HT-29 (cell line): ENCODE measurements at regions not wholly inside any gene's neighbourhood (a gene's known extent, or its start where the extent isn't known, plus 50 kb on each side); places are given as distances from the start of the nearest gene placed in this dataset.

Experiments
- DNase-seq: peaks from one replicate; pipeline ENCODE4 v3.0.0-alpha.2; 2015; ENCODE audit warnings: low spot score

DNA sequence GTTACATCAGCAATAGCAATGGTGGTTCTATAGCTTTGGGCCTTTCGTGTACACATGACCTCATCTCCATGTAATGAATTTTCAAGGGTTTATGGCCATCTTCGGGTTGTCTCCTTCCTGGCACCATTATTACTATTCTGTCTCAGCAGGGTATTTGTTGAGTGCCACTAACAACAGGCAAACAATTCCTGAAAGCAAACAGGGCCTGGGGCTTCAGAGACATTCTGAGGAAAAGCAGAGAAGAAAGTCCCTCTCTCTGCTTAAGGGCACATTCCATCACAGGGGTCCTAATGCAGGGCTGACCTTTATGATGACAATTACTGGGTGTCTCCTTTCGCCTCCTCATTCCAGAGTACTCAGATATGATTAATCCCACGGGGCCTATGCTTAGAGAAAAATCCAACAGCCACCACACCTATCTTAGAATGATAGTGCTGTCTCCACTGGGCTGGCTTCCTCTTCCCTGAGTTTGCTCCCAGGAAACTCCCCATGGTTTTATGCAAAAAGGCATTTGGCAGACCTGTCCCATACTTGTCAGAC is 540.2 kb upstream of the ZNF462 start:
- DNase-seq, result no peak

DNA sequence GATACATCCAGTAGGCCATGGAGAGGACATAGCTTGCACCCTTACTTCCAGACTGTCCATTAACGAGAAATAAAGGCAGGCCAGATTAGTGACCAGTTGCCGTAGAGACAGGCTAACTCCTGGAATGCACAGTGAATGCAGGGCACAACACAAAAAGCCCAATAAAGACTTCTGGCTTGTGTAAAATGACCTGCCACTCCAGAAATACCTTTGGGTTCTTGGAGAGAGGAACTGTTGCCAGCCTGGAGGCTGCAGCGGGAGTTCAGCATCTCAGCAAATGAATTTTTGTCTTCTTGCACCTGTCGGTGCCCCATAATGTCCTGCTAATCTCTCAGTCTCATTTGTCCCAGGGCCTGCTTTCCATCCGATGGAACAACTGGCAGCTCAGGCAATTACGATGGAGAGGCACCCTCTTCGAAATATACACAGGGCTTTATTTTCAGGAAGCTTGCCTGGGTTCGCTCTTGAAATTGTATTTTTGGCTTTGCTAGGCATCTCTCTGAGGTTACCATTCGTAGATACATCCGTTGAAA is 538.8 kb upstream of the ZNF462 start:
- DNase-seq, result no peak

DNA sequence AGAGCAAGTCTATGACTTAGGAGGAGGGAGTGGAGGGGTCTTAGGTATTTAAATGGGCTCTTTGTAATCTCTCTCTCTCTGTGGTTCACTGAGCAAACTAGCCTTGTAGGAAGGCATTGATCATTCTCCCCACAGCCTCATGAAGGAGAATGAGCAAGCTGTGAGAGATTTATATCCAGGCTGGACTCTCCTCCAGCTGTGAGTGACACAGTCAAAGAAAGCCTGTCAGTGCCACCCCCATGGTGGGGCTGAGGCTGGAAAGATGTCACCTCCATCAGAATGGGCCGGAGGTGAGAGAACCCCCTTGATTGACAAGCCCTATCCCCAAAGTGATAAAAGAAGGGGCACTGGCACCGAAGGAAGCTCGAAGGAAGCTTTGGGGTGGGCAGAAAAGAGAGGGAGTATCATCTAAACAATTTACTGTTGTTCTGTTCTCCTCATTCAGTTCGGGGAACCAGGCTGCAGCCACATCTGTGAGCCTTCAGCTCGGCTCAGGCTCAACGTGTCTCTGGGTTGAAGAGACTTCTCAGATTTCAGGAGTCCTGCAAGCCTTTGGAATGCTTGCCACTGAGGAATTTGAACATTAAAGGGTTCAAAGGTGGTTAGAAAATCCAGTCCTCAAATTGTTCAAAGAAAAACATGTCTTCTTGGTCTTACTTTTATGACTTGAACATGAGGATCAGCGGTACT is 538.2 kb upstream of the ZNF462 start:
- DNase-seq, result no peak

DNA sequence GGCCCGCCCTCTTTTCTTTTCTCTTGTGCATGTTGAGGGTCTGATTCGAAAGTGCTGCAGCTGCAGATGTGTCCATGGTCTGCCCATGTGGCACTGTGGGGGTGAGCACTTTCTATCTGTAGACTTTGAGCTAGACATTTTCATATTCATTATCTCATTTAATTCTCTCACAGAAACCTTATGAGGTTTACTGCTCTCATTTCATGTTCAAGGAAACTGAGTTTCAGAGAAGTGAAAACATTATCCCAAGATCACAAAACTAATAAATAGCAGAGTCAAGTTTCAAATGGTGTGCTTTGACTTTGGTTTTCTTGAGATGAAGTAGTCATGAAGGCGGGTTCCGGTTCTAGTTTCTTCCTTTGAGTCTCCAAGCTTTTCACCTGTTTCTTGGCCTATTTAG is 536.5 kb upstream of the ZNF462 start:
- DNase-seq, result no peak

DNA sequence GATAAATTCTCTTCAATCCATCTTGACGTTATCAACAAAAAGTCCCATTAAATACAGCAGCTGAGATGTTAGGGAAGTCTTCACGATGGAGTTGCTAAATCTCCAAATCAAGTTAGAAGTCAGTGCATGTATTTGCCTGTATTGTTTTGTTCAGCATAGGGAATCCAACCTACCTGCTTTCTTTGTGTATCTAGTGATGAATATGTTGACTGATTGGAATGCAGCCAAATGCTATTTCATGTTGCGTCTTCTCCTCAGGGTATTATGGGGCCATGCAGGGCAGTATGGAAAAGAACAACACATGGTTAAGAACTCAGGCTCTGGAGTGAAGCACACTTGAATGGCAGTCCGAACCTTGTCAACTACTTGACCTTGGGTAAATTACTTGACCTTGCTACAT is 529.5 kb upstream of the ZNF462 start:
- peak; percentile 4 for DNase-seq

DNA sequence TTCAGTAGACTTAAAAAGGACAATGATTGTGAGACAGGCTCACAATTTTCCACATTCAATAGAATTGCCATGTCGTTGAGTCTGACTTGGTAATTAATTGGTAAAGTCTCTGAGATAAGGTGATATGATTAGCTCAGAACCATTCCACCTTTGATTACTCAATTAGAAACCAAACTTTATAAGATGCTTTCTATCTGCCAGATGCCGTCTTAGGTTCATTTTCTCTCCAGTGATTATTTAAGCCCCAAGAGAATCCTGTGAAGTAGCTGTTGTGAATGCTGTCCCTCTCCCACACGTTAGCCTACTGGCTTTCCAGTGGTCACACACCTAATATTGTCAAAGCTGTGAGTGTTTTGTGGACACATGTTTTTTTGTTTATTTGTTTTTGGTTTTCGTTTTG is 528.9 kb upstream of the ZNF462 start:
- no peak for DNase-seq

DNA sequence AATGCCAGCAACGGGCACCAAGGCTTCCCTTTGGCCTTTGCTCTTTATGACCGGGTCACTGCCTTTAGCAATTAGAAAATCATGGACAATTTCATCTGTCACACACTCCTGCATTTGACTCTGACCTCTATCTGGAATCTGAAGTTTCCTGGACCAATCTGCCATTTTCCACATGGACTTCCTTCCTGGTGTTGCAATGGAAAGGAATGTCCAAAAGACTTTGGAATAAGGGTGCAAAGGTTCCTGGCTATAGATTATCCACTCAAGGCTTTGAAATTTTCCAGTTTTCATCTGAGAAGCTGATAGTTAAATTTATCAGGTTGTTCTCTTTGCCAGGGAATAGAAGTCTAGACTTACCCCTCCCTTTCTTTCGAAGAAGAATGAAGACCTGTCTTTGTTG is 523.1 kb upstream of the ZNF462 start:
- DNase-seq, result no peak

DNA sequence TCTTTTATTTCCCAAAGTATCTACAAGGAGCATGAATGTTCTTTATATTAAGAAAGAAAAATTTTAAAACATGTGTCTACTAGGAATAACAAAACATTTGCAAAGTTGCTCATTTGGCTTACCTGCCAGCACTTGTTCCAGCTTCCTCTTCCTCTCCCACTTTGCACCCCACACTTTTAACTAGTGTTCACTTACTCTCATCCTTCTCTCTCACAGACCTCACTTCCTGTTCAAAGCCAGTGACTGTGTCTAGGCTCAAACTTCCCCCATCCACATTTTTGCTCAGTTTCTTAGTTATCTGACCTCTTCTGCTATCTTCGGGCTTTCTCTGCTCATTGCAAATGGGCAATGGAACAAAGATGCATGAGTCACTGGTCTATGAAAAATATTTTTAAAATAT is 512.2 kb upstream of the ZNF462 start:
- no peak for DNase-seq

DNA sequence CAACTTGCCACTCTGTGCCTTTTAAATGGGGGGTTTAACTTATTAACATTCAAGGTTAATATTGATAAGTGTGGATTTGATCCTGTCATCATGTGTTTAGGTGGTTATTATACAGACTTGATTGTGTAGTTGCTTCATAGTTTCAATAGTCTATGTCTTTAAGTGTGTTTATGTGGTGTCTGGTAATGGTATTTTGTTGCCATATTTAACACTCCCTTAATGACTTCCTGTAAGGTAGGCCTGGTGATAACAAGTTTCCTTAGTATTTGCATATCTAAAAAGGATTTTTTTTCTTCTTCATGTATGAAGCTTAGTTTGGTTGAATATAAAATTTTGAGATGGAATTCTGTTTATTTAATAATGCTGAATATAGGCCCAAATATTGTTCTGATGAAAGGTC is 506.0 kb upstream of the ZNF462 start:
- no peak for DNase-seq

DNA sequence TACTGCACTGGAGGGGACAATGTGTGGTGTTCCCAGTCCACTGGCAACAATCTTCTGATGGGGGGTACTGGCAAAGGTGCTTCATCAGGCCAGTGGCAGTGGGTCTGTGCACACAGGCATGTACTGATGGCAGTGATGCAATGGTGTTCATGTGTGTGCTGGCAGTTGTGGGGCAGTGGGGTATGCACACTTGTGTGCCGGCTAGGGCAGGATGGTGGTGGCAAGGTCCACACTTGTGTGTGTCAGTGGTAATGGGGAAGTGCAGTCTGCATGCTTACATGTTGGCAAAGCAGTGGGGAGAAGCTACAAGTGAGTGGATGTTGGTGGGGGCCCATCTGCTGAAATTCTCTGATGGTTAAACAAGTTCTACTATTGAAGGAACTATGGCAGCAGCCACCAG is 504.6 kb upstream of the ZNF462 start:
- DNase-seq, result no peak

DNA sequence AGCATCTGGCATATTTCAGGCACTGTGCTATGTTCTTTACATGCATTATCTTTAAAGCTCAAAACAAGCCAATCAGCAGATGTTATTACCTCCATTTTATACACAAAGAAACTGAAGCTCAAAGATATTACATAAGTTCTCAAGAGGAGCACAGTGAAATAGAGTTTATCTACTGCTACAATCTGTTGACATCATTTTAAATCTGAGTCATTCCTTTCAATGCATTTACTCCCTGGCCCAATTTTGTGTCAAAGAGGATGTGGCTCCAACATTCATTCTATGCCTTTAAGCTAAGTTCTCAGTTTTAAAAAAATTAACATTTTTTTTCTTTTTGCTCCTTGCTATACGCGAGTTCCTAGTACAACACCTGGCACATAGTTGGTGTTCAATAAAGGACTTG is 486.3 kb upstream of the ZNF462 start:
- no peak for DNase-seq

DNA sequence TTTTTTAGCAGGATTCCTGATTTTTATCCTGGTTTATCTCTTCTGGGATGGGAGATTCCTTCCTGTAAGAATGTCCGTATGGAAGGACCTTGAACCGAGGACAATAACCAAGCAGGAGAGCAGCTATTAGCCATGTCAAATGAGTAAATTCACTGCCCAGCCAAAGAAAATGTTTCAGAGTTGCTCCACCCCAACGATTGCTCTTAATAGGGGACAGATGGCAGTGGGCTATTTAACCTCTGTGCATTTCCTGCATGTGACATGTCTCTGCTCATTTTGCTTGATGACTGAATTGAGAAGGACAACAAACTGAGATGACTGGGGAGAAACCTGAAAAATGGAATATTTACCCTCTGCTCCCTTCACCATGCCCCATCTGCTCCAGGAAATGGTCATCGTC is 479.9 kb upstream of the ZNF462 start:
- no peak for DNase-seq

DNA sequence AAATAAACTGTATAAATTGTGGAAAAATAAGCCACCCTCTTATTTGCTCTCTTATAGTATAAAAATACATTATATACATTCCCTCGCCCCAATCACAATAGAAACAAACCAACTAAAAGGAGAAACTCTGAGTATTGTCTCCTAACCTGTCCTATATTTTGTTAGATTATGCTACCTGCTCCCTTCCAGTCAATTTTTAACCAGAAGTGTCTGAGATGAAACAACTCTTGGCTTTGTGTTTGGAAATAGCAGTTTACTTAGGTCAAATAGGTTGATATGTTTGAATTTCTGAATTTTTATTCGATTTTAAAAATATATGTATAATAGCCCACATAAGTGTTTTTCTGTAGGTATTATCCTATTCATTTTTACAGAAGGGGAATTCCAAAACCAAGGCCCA is 475.0 kb upstream of the ZNF462 start:
- no peak for DNase-seq

DNA sequence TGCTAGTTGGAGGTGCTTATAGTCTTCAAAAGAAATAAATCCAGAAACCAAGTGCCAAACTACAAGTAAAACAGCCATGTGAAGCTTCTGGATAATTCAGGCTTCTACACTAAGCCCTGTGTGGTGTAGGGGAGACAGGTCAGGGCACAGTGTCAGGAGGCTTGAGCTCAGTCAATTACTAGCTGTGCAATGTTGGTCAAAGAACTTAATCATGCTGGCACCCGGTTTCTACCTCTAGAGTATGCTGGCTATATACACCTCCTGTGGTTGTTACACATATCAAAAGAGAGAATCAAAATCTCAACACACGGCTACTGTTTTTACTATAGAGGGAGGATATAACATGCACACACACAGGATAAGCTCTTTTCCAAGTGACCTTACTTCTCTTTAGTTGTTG is 469.7 kb upstream of the ZNF462 start:
- DNase-seq, result no peak

DNA sequence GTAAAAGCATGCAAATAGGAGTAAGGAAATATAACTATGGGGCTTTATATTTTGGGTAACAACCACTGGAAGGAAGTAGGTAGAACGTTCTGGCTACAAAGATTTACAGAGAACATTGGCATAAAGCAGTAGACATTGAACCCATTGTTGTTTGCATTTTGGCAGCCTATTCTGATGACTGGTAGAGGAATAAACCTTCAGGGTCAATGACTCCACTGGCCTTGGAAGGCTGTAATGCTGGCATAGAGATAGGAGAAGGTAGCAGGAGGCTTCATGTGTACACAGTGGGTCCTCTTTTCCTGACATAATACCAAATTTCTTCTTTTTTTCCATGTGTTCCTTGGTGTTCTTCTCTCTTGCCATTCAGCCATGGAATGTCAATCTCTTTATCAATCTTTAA is 462.8 kb upstream of the ZNF462 start:
- DNase-seq, result no peak

DNA sequence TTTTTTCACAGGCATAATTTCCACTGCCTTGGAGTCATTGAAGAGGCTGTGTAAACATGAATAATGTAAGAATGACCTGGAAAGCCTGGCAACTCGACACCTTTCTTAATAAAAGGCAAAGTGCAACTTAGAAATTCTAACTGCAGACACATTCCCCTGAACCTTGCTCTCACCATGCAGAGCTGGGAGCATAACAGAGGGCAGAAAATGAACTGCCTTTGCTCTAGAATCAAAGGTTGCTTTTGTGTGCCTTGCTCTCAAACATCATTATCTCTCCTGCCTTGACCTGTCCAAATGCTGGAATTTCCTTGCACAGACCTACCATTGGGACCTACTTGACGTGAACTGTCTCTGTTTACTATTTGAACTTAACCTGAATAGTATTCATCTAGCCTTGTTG is 462.0 kb upstream of the ZNF462 start:
- DNase-seq, result no peak

DNA sequence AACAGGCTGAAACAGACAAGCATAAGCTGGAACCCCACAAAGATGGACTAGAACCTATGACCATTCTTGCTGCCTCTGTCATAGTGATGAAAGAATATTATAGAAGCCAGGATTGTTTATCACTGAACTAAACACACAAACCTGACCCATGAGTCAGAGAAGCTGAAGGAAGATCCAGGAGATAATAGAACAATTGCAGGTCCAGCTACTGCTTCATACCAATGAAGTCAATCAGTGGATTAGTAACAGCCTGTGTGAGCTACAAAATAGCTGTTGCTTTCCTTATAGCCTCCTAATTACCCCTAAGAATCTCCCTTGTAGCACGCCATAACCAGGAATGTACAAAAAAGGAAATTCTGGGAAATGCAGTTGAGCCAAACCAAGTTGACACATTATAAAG is 459.9 kb upstream of the ZNF462 start:
- DNase-seq, result no peak

DNA sequence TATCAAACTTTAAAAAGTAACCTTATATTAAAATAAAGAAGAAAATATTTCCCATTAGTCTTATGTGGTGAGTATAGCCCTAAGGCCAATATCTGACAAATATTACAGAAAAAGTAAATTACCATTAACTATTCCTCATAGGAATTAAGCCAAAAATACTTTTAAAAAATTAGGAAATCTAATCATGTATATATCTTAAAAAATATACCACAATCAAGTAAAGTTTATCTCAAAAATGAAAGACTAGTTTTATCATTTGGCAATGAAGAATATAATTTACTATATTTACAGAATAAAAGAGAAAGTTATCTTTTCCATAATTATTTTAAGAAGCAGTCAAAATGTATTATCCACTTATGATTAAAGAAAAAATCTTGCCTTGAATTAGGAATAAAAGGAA is 458.8 kb upstream of the ZNF462 start:
- DNase-seq, result no peak

DNA sequence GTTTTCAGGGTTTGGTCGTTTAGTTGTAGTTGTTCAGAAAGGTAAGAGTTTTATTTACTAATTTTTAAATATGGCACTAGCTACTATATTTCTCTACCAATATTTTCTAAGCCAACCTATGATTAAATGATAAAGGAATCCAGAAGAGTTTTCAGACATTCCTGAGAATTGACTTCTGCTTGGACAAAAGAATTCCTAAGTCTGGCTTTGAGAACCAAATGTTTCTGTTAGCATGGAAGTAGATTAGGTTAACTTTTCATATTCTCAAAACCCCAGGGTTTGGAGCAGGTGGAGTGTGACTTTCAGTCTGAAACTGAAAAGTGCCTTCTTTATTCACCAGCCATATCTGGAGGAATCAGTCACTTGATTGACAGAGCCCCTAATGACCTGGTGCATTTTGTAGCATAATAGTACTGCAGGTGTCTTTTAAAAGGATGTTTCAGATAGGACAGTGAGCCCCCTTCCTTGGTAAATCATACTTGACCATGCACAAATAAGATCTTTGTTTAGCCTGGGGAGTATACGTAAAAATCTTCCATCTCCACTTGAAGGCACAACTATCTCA is 457.0 kb upstream of the ZNF462 start:
- DNase-seq, result no peak

DNA sequence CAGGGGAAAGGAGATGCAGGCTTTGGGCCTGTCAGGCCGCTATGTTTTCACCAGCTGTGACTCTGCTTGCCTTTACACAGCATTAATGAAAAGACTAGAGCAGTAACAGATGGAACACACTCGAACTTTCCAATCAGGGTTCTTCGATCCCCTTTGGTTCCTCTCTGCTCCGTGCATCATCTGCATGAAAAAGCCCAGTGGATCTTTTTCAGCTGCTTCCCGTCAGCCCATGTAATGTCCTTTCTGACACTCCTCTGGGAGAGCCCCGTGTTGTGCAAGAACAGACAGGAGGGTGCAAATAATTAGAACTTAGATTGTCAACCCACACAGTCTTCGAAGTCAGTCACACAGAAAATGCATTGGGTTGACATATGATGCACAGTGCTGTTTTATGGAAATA is 448.9 kb upstream of the ZNF462 start:
- no peak for DNase-seq

DNA sequence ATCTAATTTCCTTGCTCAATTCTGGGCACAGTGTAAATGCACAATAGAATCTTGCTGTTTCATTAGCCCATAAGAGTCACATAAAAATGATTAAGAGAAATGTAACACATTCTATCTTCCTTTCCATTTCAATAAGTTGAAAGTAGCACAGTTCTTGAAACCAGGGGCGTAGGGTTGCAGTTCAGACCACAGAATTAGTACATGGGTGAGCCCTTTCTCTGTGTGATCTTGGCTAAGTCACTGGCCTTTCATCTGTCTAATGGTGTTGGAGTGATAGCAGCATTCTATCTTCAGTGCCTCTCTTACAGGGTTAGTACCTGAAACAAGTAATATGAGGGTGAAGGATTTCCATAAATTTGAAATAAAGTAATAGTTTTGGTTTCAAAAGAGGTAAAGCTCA is 445.3 kb upstream of the ZNF462 start:
- DNase-seq, result no peak

DNA sequence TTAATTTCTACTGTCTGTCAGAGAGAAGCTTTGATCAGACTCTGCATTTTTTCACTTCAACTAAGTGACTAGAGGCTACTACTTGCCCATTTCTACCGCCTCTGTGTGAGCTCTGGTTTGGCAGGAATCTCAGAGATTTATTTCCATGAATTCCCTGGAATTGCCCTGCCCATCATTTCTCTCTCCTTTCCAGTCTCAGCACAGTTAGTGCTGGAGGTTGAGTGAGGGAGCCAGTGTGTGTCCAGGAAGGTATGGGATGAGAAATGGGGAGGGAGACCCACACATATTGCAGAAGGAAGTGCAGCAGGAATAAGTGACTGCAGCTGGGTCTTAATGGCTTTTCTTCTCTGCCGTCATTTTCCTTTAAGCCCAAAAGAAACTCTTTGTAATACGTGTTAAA is 443.1 kb upstream of the ZNF462 start:
- DNase-seq, result no peak

DNA sequence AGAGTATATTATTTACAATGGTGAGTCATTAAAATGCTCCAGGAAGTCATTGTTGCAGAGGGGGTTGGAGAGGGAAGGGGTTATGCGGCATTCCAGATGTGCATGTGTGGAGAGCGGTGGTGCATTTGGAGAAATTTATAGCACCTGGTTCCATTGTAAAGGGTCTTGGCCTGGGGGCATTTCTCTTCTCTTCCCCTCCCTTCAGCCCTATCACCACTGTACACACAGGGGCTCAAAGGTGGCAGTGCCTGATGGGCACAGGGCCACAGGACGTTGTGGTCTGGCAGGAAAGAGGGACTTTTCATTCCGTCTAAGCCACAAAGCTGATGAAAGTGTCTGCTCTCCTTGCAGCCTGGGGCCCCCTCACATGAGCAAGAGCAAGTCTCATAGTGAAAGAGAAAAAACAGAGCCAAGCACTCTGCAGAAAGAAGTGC is 442.4 kb upstream of the ZNF462 start:
- DNase-seq, result no peak

DNA sequence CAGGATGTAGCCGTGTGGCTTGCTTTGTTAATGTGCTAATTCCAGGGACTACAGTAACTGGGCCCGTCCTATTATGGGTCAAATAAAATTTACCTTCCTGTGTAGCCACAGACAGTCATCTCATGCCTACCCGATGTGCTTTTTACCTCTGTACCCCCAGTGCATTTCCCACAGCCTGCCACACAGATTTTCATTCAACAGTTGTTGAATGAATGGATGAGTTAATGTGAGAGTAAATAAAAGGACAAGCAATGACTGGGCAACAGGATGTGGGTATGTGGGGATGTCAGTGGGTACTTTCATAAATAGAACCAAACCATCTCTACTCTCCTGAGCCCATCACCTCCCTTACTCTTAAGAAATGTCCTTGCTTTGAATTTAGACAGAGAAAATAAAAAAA is 441.2 kb upstream of the ZNF462 start:
- DNase-seq, result no peak
